Hypothalamus (tissue), 51 donors: ENCODE measurements at regions not wholly inside any gene's neighbourhood (a gene's known extent, or its start where the extent isn't known, plus 50 kb on each side); places are given as distances from the start of the nearest gene placed in this dataset.
A peak's percentile ranks its signal among the peaks of the same experiment; 100 is the strongest.
"Not testable (repeated sequence)": the region's sequence is repeated elsewhere in the genome, so short reads cannot be mapped to it uniquely, and the experiment has no call there.

Source experiments
- DNase-seq, 51 donors: peaks; one replicate each; lab custom pipeline; 2025; lab: John Stamatoyannopoulos, UW

GRCh38 chr2:192500550-192501200 is 305.9 kb upstream of the TMEFF2 start:
- DNase-seq, result peak in 2 of 51 donors; percentile 5 to 11

GRCh38 chr2:192499476-192499875 is 304.7 kb upstream of the TMEFF2 start:
- DNase-seq, result no peak

GRCh38 chr2:192498747-192499146 is 304.0 kb upstream of the TMEFF2 start:
- no peak for DNase-seq

GRCh38 chr2:192488158-192488557 is 293.4 kb upstream of the TMEFF2 start:
- DNase-seq, result not testable (repeated sequence)

- DNase-seq, result no peak
These were observed 292.9 kb upstream of the TMEFF2 start for GRCh38 chr2:192487636-192488035.

- no peak for DNase-seq
These were observed 290.2 kb upstream of the TMEFF2 start for GRCh38 chr2:192484903-192485302.

- no peak for DNase-seq
These were observed 286.3 kb upstream of the TMEFF2 start for GRCh38 chr2:192480984-192481383.

GRCh38 chr2:192473331-192473730 is 278.6 kb upstream of the TMEFF2 start:
- no peak for DNase-seq

- DNase-seq, result no peak
These were observed 277.2 kb upstream of the TMEFF2 start for GRCh38 chr2:192471982-192472381.

- DNase-seq, result no peak
These were observed 274.9 kb upstream of the TMEFF2 start for GRCh38 chr2:192469612-192470011.

GRCh38 chr2:192467953-192468660 is 273.4 kb upstream of the TMEFF2 start:
- no peak for DNase-seq

- no peak for DNase-seq
These were observed 270.4 kb upstream of the TMEFF2 start for GRCh38 chr2:192465141-192465540.

- no peak for DNase-seq
These were observed 264.7 kb upstream of the TMEFF2 start for GRCh38 chr2:192459422-192459821.

- no peak for DNase-seq
These were observed 254.1 kb upstream of the TMEFF2 start for GRCh38 chr2:192448881-192449280.

- DNase-seq, result no peak
These were observed 249.6 kb upstream of the TMEFF2 start for GRCh38 chr2:192444286-192444838.

- no peak for DNase-seq
These were observed 249.1 kb upstream of the TMEFF2 start for GRCh38 chr2:192443831-192444230.

- no peak for DNase-seq
These were observed 243.5 kb upstream of the TMEFF2 start for GRCh38 chr2:192438239-192438638.

- no peak for DNase-seq
These were observed 242.9 kb upstream of the TMEFF2 start for GRCh38 chr2:192437653-192438052.

- no peak for DNase-seq
These were observed 229.5 kb upstream of the TMEFF2 start for GRCh38 chr2:192424243-192424642.

- no peak for DNase-seq
These were observed 225.1 kb upstream of the TMEFF2 start for GRCh38 chr2:192419786-192420185.

GRCh38 chr2:192416060-192416459 is 221.3 kb upstream of the TMEFF2 start:
- no peak for DNase-seq

- no peak for DNase-seq
These were observed 220.1 kb upstream of the TMEFF2 start for GRCh38 chr2:192414794-192415193.
